Loucy (cell line): ENCODE measurements at regions not wholly inside any gene's neighbourhood (a gene's known extent, or its start where the extent isn't known, plus 50 kb on each side); places are given as distances from the start of the nearest gene placed in this dataset.

Experiments used
- H2AFZ ChIP-seq: fragments of 200-600 bp; sonication (generic); 2 replicates; pipeline ENCODE4 v1.6.0; 2016; ENCODE audit warnings: antibody characterized with exemption, mild to moderate bottlenecking, low read length, moderate library complexity
- H3F3A ChIP-seq: fragments of 200-600 bp; 2 replicates; pipeline ENCODE4 v1.6.0; 2016; ENCODE audit warnings: antibody characterized with exemption, low read depth, mild to moderate bottlenecking
- H3K27me3 ChIP-seq: fragments of 200-600 bp; sonication (generic); 2 replicates; pipeline ENCODE4 v1.6.1; 2014; ENCODE audit warnings: low read length, mild to moderate bottlenecking; ENCODE audit not compliant: insufficient read depth, poor library complexity, severe bottlenecking
- H3K36me3 ChIP-seq: fragments of 200-600 bp; sonication (generic); 2 replicates; pipeline ENCODE4 v1.6.1; 2016; ENCODE audit warnings: low read length; ENCODE audit not compliant: insufficient read depth
- H3K4me1 ChIP-seq: fragments of 200-600 bp; sonication (generic); 2 replicates; pipeline ENCODE4 v1.5.1; 2014; ENCODE audit warnings: low read length, mild to moderate bottlenecking; ENCODE audit not compliant: insufficient read depth, poor library complexity, severe bottlenecking
- H3K4me2 ChIP-seq: fragments of 200-600 bp; sonication (generic); 2 replicates; pipeline ENCODE4 v1.6.0; 2014; ENCODE audit warnings: antibody characterized with exemption, low read length, low read depth, mild to moderate bottlenecking; ENCODE audit not compliant: poor library complexity, severe bottlenecking
- H3K4me3 ChIP-seq: fragments of 200-600 bp; sonication (generic); 2 replicates; pipeline ENCODE4 v1.5.1; 2014; ENCODE audit warnings: low read length, mild to moderate bottlenecking, mixed read lengths; ENCODE audit not compliant: poor library complexity, severe bottlenecking
- H3K79me2 ChIP-seq: fragments of 200-600 bp; sonication (generic); 2 replicates; pipeline ENCODE4 v1.6.1; 2014; ENCODE audit warnings: low read length; ENCODE audit not compliant: insufficient read depth
- H3K9ac ChIP-seq: fragments of 200-600 bp; sonication (generic); 2 replicates; pipeline ENCODE4 v1.6.0; 2014; ENCODE audit warnings: mild to moderate bottlenecking, low read depth, low read length, moderate library complexity; ENCODE audit not compliant: poor library complexity, severe bottlenecking
- H3K9me2 ChIP-seq: fragments of 200-600 bp; sonication (generic); replicated peaks from 2 replicates; pipeline ENCODE4 v1.6.1; 2016; ENCODE audit warnings: low read depth, low read length, mixed read lengths
- H3K9me3 ChIP-seq: fragments of 200-600 bp; sonication (generic); 2 replicates; pipeline ENCODE4 v1.6.1; 2014; ENCODE audit warnings: mild to moderate bottlenecking, antibody characterized with exemption, low read length, low read depth; ENCODE audit not compliant: insufficient read depth
- H4K20me1 ChIP-seq: fragments of 200-600 bp; sonication (generic); 2 replicates; pipeline ENCODE4 v1.6.0; 2014; ENCODE audit warnings: antibody characterized with exemption, low read length, mild to moderate bottlenecking; ENCODE audit not compliant: insufficient read depth, poor library complexity, severe bottlenecking
- EZH2phosphoT487 ChIP-seq: fragments of 200-600 bp; IDR thresholded peaks from 2 replicates; pipeline ENCODE4 v1.6.1; 2018; ENCODE audit warnings: antibody characterized with exemption, mild to moderate bottlenecking, moderate library complexity, borderline replicate concordance
- TF ChIP-seq, protein P1 (sequence below): fragments of 200-600 bp; sonication (generic); conservative IDR thresholded peaks from 2 replicates; pipeline ENCODE4 v1.5.1; 2014; ENCODE audit warnings: mild to moderate bottlenecking, antibody characterized with exemption, low read length

DNA sequence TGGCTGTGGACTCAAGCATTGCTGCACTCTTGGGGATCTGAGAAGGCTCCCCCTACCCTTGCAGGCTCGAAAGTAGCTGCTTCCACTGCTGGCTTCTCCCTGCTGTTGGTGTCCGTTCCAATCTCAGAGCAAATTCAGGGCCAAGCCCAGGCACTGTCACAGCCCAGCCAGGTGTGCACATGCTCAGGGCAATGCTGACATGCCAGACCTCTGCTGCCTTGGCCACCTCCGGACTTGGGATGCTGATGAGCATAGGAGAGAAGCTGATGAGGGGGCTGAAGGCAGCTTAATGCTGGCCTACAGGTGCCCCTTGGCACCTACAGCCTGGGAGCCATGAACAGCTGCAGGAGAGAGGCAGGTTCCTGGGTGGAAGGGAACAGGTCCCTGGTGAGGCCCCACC is 273.7 kb upstream of the KCNJ16 start:
- no peaks in the 10 kb centered on the region for H4K20me1 ChIP-seq
- 0 out of 2 replicates have a peak, but pooled peaks cover 5% of the 10 kb centered on the region for H3K9me3 ChIP-seq
- no peaks in the 10 kb centered on the region for H3K36me3 ChIP-seq
- no peak overlapping the region for H2AFZ ChIP-seq
- no peaks in the 10 kb centered on the region for H3K4me1 ChIP-seq
- no peak overlapping the region for H3K4me2 ChIP-seq
- H3K4me3 ChIP-seq: no peak overlapping the region
- TF ChIP-seq EZH2phosphoT487: no peak
- TF ChIP-seq, protein P1, sequence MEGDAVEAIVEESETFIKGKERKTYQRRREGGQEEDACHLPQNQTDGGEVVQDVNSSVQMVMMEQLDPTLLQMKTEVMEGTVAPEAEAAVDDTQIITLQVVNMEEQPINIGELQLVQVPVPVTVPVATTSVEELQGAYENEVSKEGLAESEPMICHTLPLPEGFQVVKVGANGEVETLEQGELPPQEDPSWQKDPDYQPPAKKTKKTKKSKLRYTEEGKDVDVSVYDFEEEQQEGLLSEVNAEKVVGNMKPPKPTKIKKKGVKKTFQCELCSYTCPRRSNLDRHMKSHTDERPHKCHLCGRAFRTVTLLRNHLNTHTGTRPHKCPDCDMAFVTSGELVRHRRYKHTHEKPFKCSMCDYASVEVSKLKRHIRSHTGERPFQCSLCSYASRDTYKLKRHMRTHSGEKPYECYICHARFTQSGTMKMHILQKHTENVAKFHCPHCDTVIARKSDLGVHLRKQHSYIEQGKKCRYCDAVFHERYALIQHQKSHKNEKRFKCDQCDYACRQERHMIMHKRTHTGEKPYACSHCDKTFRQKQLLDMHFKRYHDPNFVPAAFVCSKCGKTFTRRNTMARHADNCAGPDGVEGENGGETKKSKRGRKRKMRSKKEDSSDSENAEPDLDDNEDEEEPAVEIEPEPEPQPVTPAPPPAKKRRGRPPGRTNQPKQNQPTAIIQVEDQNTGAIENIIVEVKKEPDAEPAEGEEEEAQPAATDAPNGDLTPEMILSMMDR: no peak
- no peaks in the 10 kb centered on the region for H3K79me2 ChIP-seq
- 0 out of 2 replicates have a peak, but pooled peaks cover 3% of the 10 kb centered on the region for H3K9me2 ChIP-seq
- no peaks in the 10 kb centered on the region for H3F3A ChIP-seq
- no peaks in the 10 kb centered on the region for H3K27me3 ChIP-seq
- H3K9ac ChIP-seq: no peak overlapping the region

DNA sequence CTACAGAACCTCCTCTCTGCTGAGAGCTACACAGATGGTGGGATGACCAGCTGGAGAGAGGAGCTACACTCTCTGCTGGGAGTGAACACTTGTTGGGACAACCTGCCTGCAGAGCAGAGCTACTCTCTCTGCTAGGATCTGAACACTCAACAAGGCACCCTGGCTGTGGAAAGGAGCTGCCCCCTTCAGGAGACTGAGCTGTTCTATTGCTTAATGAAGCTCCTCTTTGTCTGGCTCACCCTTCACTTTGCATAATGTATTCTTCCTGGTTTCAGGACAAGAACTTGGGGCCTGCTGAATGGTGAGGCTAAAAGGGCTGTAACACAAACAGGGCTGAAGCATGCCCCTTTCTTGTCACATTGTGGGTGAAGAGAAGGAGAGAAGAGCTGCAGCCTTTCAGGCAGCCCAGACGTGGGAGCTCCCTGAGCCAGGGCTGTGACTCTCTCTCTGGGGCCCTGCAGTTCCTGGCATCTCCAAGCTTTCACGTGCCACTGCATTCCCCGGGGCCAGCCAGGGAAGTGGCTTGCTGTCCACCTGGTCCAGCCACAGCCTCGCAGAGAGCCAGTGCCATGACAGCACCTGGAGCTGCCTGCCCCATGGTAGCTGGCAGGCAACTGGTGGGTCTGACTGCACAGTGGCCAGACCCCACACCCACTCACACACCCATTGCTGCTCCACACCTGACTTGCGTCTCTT is 272.8 kb upstream of the KCNJ16 start:
- H3K36me3 ChIP-seq: no peaks in the 10 kb centered on the region
- H3K79me2 ChIP-seq: no peaks in the 10 kb centered on the region
- no peaks in the 10 kb centered on the region for H3K4me1 ChIP-seq
- H4K20me1 ChIP-seq: no peaks in the 10 kb centered on the region
- H3K9ac ChIP-seq: no peak overlapping the region
- no peaks in the 10 kb centered on the region for H3F3A ChIP-seq
- no peak overlapping the region for H3K4me2 ChIP-seq
- H3K9me3 ChIP-seq: 0 out of 2 replicates have a peak, but pooled peaks cover 5% of the 10 kb centered on the region
- H2AFZ ChIP-seq: no peak overlapping the region
- no peaks in the 10 kb centered on the region for H3K9me2 ChIP-seq
- TF ChIP-seq, protein P1: no peak
- no peak for TF ChIP-seq EZH2phosphoT487
- no peaks in the 10 kb centered on the region for H3K27me3 ChIP-seq
- no peak overlapping the region for H3K4me3 ChIP-seq

DNA sequence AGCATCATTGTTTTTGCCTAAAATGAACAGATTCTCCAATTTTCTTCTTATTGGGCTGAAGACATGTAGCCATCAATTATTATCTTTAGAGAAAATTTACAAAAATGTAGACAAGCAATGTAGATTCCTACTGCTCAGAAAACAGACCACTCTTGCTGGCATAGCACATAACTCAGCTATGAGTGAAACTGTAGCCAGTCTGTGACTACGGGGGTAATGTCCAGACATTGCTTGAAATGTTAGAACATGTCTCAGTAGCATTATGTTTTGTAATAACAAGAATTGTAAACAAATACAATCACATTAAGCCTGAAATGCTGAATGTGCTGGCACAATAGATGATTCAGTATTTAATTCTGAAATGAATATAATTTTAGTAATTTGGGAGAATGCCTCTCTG is 265.7 kb upstream of the KCNJ16 start:
- H3K9me2 ChIP-seq: no peaks in the 10 kb centered on the region
- H3K9me3 ChIP-seq: no peaks in the 10 kb centered on the region
- TF ChIP-seq EZH2phosphoT487: no peak
- TF ChIP-seq, protein P1: no peak
- H3F3A ChIP-seq: no peaks in the 10 kb centered on the region
- no peaks in the 10 kb centered on the region for H3K79me2 ChIP-seq
- H4K20me1 ChIP-seq: no peaks in the 10 kb centered on the region
- no peaks in the 10 kb centered on the region for H3K4me1 ChIP-seq
- H2AFZ ChIP-seq: no peak overlapping the region
- H3K27me3 ChIP-seq: no peaks in the 10 kb centered on the region
- H3K4me3 ChIP-seq: no peak overlapping the region
- no peak overlapping the region for H3K9ac ChIP-seq
- H3K36me3 ChIP-seq: no peaks in the 10 kb centered on the region
- no peak overlapping the region for H3K4me2 ChIP-seq
